ENCODE measurements at regions not wholly inside any gene's neighbourhood (a gene's known extent, or its start where the extent isn't known, plus 50 kb on each side); places are given as distances from the start of the nearest gene placed in this dataset.
"Not testable (repeated sequence)": the region's sequence is repeated elsewhere in the genome, so short reads cannot be mapped to it uniquely, and the experiment has no call there.

DNA sequence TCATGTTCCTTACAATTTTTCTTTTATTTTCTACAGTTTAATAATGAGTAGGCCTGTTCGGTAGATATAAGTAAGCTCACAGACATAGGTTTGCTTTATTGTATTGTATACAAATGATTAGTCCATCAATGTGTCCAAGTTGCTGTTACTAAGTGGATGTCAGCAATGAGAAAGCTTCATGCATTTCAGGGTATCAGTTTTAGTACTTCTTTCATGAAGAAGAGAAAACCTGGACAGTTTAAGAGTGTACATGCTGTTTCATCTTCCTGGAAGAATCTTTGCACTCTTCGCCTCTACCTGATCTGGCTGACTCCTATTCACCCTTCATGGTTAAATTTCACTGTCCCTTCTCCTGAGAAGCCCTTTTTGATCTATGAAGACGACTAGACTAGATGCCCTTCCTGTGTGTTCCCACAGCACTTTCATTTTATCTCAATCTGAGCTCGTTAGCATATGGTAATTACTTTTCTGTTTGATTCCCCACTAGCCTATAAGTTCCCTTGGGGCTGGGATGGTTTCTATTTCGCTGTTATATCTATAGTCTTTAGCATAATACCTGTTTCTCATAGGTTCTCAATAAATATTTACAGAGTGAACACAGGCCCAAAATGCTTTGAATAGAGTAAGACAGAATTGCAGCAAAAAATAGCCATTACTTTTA, 70.7 kb downstream of the CETN3 start:
- DNase-seq: no peak

DNA sequence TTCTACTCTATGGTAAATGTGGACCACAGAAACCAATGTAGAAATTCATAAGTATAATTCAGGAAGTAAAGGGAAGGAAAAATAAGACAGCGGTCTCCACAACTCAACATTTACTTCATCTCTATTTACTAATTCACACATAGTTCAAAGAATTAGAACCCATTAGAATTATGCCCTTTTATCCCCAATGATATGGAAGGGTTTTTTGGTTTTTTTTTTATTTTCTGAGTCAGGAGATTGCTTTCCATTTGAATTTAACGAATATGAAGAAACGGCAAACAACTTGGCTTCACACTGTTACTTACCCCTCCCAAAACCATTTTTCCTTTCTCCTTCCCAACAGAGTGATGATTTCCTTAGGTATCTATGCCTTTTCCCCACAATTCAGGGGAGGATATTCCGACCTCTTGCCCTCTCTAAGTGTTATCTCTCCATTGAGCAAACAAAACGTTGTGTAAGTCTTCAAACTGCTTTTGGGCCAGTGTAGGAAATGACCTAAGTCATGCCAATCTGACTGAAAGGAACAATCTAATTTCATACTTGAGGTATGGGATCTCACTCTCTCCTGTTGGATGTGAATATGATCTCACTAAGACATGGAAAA, 72.0 kb downstream of the CETN3 start:
- DNase-seq: no peak

DNA sequence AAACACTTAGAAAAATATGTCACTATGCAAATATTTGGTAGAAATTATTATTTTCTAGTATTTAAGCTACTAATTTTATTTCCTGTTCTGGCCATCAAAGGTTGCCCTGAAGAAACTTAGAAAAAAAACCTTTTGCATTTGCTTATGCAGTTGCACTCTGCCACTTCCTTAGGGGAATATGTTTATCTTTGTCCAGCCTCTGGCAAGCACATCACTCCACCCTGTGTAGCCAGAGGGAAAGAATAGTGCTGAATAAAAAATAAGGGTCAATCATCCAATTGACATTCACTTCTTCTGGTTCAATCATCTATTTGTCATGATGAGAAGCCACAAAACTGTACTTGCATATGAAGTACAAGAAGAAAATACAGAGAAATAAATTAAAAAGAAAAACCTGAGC, 72.8 kb downstream of the CETN3 start:
- no peak for DNase-seq

DNA sequence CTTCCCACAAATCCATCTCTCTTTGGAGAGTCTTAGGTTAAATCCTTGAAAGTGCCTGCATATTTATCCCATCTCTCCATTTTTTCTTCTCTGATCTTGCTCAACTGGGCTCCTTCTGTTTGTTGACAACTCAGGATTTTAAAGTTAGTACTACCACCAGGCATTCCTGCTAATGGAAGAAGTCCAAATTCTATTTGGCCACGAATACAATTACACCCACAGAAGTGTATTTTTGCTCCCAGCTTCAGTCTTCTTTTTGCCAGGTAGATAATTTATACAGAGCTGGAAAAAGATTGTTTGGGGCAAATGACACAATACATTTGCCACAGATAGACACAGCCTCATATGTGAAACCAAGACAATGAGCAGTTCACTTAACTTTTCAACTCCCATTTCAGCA, 74.8 kb downstream of the CETN3 start:
- no peak for DNase-seq

DNA sequence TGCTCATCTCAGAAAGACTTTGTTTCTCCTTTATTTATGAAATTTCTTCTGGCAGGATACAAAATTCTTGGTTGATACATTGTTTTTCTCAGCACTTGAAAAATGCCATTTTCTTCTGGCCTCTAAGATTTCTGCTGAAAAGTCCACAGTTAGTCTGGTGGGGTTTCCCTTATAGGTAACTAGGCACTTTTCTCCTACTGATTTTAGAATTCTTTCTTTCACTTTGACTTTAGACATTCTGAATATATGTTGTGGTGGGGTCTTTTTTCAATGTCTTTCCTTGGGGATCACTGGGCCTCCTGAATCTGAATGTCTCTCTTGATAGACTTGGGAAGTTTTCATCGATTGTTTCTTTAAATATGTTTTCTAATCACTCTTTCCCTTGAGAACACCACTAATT, 79.6 kb downstream of the CETN3 start:
- DNase-seq: no peak

DNA sequence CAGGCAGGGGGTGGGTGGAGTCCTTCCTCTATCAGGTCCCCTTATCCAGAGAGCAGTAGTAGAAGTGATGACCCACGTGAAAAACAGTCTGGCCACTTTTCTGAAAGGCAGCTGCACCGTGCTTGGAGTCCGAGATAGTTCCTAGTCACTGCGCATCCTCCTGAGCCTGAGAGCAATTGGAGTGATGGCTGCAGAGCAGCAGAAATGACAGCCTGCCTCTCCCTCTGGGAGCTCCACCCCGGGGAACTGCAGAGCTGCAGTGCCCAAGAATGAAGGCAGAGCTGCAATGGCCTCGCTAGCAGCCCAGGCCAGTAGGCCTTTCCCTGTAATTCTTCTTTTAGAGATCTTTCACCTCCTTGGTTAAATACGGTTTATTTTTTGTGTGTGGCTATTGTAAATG, 82.6 kb downstream of the CETN3 start:
- DNase-seq: no peak

DNA sequence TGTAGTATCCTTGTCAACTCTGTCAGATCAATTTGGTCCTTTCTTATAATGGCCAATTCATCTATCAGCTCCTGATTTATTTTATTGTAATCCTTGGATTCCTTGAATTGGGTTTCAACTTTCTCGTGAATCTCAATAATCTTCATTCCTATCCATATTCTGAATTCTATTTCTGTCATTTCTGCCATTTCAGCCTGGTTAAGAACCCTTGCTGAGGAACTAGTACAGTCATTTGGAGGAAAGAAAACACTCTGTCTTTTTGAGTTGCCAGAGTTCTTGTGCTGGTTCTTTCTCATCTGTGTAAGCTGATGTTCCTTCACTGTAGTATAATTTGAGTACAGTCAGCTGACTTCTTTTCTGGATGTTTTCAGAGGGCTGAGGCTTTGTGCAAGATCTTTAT, 84.5 kb downstream of the CETN3 start:
- DNase-seq: no peak

DNA sequence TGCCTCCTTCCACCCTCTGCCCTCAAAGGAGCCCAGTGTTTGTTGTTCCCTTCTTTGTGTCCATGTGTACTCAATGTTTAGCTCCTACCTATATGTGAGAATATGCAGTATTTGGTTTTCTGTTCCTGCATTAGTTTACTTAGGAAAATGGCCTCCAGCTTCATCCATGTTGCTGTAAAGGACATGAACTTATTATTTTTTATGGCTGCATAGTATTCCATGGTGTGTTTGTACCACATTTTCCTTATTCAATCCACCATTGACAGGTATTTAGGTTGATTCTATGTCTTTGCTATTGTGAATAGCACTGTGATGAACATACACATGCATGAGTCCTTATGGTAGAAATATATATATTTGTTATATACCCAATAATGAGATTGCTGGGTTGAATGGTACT, 89.2 kb downstream of the CETN3 start:
- not testable (repeated sequence) for DNase-seq

DNA sequence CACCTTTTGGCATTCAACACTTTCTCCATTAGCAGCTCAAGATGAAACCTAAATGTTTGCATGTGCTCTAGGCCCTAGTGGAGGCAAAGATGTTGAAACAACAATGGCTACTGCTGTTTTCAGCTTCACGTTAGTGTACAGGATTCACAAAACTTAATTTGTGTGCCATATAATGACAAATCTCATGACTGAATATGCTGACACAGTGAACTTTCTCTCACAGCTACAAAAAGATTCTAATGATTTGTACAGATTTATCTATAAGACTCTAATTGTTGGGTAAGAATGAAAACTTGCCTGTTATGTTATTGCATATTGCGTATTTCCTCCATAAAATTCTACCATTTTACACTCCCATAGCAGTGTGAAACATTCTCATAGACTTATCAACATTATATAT, 97.5 kb downstream of the CETN3 start:
- DNase-seq: no peak

DNA sequence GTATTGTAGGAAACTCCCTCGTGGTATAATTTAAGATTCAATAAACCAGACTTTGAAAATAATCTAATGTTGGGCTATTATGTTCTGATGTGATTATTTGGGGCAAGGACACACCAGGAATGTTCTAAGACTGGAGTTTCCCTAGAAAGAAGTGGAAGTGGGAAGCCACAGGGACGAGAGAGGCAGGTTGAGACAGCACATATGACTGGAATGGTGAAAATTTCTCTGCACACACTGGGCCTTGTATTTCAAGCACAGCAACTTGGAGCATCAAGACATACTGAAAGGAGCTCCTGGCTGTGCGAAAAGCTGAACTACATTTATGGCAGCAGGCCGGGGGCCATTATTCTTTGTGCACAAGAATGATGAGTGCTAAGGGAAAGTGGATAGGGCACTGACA, 98.2 kb downstream of the CETN3 start:
- DNase-seq: no peak

DNA sequence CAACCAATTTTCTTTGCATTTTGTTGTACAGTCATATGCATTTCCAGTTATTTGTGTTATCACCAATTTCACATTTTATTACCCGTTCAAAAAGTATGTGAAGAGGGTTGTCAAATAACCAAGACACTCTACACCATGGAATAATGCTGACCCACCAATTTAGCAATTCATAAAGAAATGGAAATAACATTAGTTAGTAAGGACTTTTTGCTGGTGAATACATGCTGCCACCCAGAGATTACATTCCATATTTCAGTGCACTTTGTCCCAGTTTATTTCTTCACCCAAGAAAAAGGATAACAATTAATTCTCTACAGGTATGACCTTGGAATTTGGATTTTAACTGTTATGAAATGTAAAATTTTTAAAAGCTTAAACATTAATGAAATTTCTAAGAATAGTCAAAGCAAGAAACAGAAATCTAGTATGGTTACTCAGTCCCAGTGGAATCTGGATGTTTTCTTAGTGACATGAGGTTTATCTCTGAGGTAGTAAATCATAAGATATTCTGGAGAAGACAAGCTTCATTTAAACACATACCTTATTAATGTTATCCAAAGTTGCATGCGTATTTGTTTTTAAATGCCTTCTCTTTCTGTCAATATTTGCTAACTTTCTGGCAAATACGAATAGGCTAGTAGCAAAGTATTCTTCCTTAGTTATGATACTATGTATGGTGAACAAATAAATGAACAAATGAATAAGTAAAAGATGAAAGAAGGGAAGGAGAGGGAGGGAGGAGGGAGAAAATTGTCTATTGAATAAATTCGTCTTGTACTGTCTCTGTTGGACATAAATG, 100.6 kb downstream of the CETN3 start:
- DNase-seq: no peak

DNA sequence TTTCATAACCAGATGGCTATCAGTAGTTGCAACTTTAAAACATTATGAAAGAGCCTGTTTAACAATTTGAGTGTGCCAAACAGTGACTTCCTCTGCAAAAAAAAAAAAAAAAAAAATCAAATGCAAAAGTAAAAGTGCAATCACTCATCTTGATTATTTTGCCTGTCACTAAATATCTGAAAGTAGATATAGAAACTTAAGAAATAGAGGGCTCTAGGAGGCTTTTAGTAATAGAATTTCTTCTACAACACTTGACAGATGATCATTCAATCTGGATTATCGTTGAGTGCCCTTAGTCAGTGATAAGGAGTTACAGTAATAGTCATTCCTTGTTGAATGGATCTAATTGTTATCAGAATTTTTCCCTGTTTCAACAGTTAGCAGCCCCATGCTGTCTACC, 101.8 kb downstream of the CETN3 start:
- no peak for DNase-seq

DNA sequence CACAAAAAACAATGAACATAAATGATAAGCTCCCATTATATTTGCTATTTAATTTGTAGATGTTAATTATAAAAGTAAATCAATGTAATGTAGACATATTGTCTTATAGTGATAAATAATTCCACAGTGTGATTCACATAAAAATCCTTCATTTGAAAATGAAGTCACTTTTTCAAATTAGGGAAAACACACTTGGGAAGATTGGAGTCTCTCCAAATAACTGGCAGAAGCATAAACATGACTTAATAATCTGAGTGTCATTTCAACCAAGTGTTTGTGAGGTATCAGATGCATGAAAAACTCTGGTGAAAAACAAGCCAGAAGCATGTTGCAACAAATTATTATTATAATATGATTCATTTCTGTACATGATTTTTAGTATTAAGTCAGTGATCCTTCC, 102.2 kb downstream of the CETN3 start:
- no peak for DNase-seq

DNA sequence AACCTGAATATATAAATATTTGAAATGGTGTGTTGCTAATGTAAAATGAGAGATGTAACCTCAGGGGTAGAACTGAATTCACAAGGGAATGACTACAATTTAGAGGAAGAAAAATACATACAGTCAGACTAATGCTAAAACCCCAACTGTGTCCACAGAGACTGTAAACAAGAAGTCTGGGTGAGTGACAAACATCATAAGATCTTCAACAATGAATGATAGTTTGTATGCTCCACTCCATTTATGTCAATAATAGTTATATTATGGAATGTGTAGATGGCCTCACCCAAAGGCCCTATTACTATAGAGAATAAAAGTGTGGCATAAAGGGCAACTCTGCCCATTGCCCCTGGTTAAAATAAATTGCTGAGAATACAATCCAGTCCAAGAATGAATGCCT, 102.9 kb downstream of the CETN3 start:
- DNase-seq: no peak

DNA sequence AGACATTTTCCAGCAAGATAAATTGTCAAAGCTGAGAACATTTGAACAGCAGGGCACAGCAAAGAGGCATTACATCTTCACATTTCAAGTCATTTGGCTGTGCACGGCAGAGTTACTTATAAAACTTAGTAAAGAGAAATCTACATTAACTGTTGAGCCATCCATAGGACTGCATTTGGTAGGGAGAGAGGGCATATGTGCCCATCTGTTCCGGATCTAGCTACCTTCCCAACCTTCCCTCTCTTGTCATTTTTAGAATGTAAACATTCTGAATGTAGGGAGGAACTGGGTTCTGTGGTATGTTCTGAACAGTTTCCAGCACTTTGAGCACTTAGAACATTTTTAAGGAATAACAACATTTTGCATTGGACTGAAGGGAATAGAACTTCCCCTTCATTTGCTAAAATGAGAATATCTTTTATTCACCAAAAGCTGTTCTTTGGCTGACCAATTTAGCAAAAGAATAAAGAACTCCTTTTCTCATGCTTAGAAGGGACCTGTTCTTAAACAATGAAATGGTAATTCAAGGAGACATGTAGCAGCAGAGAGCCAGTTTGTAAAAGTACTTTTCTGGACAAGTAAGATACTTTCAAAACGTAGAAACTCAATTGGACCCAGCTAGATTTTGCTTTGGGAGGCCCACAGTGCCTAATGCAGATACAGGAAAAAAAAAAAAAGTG, 104.4 kb downstream of the CETN3 start:
- DNase-seq: no peak

DNA sequence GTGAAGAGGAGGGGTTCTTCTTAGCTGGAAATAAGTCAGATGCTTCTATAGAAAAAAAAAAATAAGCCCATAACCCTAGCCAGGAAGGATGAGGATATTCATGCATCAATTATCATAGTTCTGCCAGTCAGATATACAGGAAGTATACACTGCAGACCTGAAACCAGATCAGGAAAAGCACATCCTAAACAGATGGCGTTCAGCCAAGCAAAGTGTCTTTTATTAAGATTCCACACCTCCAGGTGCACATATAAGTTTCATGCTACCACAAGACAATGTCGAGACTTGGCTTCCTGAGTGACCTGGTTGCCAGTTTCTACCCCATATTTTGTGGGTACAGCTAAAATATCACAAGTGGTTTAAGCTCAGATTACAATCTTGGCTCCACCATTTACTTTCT, 108.3 kb downstream of the CETN3 start:
- DNase-seq: no peak

DNA sequence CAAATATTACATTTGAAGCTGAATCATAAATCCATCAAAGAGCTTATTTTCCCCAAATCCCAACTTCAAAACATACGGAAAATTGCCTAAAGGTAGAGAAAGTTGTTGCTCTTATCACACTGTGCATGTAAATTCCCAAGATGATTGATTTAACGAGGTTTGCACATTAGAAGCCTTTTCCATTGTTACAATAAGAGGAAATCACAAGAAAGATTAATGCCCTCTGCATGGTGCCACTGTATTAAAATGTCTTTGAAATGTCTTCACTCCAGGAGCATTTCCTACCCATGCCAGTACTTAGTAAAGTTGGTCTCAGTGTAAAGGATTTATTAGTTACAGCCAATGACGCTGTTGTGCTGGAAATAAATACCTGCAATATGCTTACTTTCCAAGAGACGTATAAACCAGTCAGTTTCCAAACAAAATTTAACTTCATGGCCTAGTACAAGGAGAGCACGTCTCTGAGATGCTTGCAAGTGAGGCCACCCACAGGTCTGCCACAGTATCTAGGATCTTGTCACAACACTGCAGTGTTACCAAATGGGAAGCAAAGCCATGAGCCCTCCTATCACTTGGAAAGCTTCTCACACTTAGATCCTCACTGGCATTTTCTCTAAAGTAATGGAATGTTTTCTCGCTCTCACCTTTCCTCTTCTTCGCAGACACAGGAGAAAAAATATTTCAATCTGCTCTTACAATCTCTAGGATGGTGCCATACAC, 112.4 kb downstream of the CETN3 start:
- DNase-seq: no peak

DNA sequence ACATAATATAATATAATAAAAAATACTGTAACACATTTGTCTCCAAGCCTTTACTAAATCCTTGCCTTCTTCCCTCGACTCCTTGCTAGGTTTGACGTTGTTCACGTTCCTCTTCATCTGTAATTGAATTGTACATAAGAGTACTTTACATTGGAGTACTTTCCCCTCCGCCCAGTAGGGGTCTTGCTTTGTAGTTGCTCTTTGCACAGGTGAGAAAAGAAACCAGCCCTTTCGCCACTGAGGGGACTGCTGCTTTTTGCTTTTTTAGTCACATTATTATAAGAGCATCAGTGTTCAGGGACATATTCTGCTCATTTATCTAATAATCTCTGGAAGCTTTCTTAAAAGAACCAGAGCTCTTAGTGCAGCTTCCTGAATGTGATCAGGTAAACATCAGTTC, 115.0 kb downstream of the CETN3 start:
- no peak for DNase-seq

DNA sequence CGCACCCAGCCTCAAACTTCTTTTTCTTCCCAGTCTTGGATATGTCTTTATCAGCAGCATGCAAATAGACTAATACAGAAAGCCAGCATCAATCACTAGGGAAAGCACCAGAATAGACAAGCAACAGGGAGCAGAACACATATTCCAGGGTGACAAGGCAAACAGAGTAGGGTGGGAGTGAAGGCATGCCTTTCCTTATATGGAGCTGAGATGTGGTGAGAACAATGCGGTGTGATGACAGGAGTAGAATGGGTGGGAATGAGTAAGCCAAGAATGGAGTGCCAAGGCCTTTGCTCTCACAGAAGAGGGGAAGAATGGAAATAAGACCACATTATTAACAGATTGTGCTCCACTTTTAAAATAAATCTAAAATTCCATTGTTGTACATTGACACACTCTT, 115.6 kb downstream of the CETN3 start:
- no peak for DNase-seq

DNA sequence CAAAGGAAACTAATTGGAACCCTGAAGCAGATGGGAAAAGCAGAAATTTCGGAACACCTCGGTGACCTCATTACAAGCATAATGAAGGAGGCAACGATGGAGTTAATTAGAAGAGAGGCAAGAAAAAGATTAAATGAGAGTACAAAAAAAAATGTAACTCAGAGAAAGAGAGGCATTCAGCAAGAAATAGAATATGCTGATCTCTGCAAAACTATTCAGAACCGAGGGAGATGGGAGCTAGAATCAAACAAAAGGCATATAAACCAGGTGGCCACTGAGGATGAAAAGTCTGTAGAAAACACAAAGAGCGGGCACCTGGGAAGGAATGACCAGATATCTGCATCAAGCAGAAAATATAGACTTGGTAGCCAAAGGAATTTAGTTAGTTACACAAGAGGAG, 118.9 kb downstream of the CETN3 start:
- DNase-seq: no peak

DNA sequence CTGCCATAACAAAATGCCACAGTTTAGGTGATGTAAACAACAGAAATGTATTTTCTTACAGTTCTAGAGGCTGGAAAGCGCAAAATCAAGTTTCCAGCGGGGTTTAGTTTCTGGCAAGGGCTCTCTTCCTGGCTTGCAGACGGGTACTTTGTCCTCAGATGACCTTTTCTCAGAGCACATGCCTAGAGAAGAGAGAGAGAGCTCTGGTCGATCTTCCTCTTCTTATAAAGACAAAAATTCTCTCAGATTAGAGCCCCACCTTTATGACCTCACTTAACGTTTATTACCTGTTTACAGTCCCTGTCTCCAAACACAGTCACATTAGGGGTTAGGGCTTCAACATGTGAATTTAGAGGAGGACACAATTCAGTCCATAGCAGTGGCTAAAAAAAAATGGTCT, 119.7 kb downstream of the CETN3 start:
- no peak for DNase-seq

DNA sequence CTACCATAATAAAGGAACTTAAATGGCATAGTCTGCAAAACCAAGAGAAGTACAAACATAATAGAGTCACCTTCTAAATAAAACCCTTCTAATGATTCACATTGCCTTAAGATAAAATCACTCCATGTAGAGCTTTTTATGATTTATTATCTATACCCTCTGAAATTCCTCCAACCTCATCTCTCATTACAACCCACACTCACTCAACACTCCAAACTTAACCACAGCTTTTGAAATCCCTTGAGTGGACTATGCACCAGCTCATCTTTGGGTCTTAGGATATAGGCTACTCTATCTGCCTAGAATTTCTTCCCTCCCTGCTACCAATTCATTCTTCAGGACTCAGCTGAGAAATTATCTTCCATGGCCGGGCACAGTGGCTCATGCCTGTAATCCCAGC, 122.5 kb downstream of the CETN3 start:
- DNase-seq: no peak

DNA sequence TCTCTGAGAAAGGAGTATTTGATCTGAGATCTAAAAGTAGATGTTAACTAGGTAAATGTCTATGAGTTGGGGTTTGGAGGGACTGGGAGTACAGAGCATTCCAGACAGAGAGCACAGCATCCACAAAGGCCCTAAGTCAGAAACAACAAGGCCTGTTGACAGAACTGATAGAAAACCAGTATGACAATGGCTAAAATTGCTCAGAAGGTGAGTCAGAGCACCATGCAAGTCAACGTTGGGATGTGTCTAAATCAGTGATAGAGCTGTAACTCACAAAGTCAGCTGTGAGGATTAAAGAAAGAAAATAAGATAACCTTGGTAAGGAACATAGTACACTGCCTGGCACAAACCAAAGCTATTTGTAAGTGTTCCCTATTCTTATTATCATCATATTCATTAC, 124.0 kb downstream of the CETN3 start:
- no peak for DNase-seq

Measured in CD4-positive, alpha-beta T cell treated with Interleukin-17A for 1 hour (primary cell).